AG09309 (cell line): ENCODE measurements at regions not wholly inside any gene's neighbourhood (a gene's known extent, or its start where the extent isn't known, plus 50 kb on each side); places are given as distances from the start of the nearest gene placed in this dataset.

Source experiments
- DNase-seq: peaks from one replicate; pipeline ENCODE4 v3.0.0-alpha.2; 2010; ENCODE audit warnings: low read depth
- H3K4me3 ChIP-seq: 2 replicates; pipeline ENCODE4 v1.5.1; 2011; ENCODE audit warnings: mild to moderate bottlenecking, low read depth, low read length, moderate library complexity; ENCODE audit not compliant: control insufficient read depth
- TF ChIP-seq, protein P1 (sequence below): IDR thresholded peaks from 2 replicates; pipeline ENCODE4 v1.5.1; 2011; ENCODE audit warnings: mild to moderate bottlenecking, low read depth, low read length, inconsistent platforms; ENCODE audit not compliant: insufficient read depth, control insufficient read depth; ENCODE audit errors: missing control alignments

DNA sequence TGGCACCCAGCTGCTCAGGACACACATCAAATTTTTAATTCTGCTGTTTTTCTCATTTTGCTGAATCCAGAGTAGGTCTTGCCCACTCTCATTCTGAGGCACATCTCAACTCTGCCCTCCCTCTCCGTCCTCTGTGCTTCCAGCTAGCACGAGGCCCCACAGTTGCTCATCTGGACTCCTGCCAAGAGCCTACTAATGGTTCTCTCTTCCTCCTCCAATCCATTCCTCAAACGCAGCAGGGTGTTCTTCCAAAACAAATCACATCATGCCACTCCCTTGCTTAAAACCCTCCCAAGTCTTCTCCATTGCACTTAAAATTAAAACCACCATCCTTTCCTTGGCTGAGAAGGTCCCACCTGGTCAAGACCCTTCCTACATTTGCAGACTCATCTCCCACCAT is 49.8 kb upstream of the SCAF4 start:
- no peak overlapping the region for H3K4me3 ChIP-seq
- TF ChIP-seq, protein P1, sequence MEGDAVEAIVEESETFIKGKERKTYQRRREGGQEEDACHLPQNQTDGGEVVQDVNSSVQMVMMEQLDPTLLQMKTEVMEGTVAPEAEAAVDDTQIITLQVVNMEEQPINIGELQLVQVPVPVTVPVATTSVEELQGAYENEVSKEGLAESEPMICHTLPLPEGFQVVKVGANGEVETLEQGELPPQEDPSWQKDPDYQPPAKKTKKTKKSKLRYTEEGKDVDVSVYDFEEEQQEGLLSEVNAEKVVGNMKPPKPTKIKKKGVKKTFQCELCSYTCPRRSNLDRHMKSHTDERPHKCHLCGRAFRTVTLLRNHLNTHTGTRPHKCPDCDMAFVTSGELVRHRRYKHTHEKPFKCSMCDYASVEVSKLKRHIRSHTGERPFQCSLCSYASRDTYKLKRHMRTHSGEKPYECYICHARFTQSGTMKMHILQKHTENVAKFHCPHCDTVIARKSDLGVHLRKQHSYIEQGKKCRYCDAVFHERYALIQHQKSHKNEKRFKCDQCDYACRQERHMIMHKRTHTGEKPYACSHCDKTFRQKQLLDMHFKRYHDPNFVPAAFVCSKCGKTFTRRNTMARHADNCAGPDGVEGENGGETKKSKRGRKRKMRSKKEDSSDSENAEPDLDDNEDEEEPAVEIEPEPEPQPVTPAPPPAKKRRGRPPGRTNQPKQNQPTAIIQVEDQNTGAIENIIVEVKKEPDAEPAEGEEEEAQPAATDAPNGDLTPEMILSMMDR: no peak

More for the DNA sequence above, 49.8 kb upstream of the SCAF4 start:
- DNase-seq: no peak
